ENCODE measurements at regions not wholly inside any gene's neighbourhood (a gene's known extent, or its start where the extent isn't known, plus 50 kb on each side); places are given as distances from the start of the nearest gene placed in this dataset.

GRCh38 chr13:65744836-65745235 is 1485.3 kb downstream of the PCDH9 start:
- H3K4me3 ChIP-seq (ENCODE audit: low read depth, low read length) = no peak overlapping the region
- ChIA-PET CTCF (no interaction called here), POLR2A (no interaction called here)
- DNase-seq (ENCODE audit: low read depth, low spot score) = peak; percentile 26
- TF ChIP-seq CTCF (IDR thresholded peaks at IDR 0.05; ENCODE audit: insufficient read depth, low read length, missing control alignments) = no peak

GRCh38 chr13:65733110-65733509 is 1497.0 kb downstream of the PCDH9 start:
- no peak for TF ChIP-seq CTCF (IDR thresholded peaks at IDR 0.05; ENCODE audit: insufficient read depth, low read length, missing control alignments)
- ChIA-PET CTCF (no interaction called here), POLR2A (interaction anchor here (0.7 kb wide), 1 partner anchor 97 kb away, joined by 3 read pairs; no protein-coding TSS in a partner anchor)
- no peak overlapping the region for H3K4me3 ChIP-seq (ENCODE audit: low read depth, low read length)
- DNase-seq (ENCODE audit: low read depth, low spot score) = no peak

- no peak for TF ChIP-seq CTCF (IDR thresholded peaks at IDR 0.05; ENCODE audit: insufficient read depth, low read length, missing control alignments)
- POLR2A ChIA-PET = no interaction called here
- CTCF ChIA-PET = no interaction called here
- no peak for DNase-seq (ENCODE audit: low read depth, low spot score)
- no peak overlapping the region for H3K4me3 ChIP-seq (ENCODE audit: low read depth, low read length)
These were observed 1503.1 kb downstream of the PCDH9 start for GRCh38 chr13:65727070-65727469.

GRCh38 chr13:65725006-65725405 is 1505.1 kb downstream of the PCDH9 start:
- DNase-seq (ENCODE audit: low read depth, low spot score) = no peak
- H3K4me3 ChIP-seq (ENCODE audit: low read depth, low read length) = no peak overlapping the region
- ChIA-PET CTCF (no interaction called here), POLR2A (no interaction called here)
- TF ChIP-seq CTCF (IDR thresholded peaks at IDR 0.05; ENCODE audit: insufficient read depth, low read length, missing control alignments) = no peak

- H3K4me3 ChIP-seq (ENCODE audit: low read depth, low read length) = no peak overlapping the region
- no peak for DNase-seq (ENCODE audit: low read depth, low spot score)
- ChIA-PET CTCF (no interaction called here), POLR2A (no interaction called here)
- no peak for TF ChIP-seq CTCF (IDR thresholded peaks at IDR 0.05; ENCODE audit: insufficient read depth, low read length, missing control alignments)
These were observed 1505.9 kb downstream of the PCDH9 start for GRCh38 chr13:65724226-65724625.

- no peak for DNase-seq (ENCODE audit: low read depth, low spot score)
- no peak overlapping the region for H3K4me3 ChIP-seq (ENCODE audit: low read depth, low read length)
- no peak for TF ChIP-seq CTCF (IDR thresholded peaks at IDR 0.05; ENCODE audit: insufficient read depth, low read length, missing control alignments)
- CTCF ChIA-PET = no interaction called here
- POLR2A ChIA-PET = no interaction called here
These were observed 1507.6 kb downstream of the PCDH9 start for GRCh38 chr13:65722506-65722905.
